GM19372 (cell line): ENCODE measurements at regions not wholly inside any gene's neighbourhood (a gene's known extent, or its start where the extent isn't known, plus 50 kb on each side); places are given as distances from the start of the nearest gene placed in this dataset.

Experiments used
- ATAC-seq: cut with Tn5 transposase; IDR thresholded peaks from one replicate; pipeline ENCODE4 v1.9.1; 2021; ENCODE audit warnings: mild to moderate bottlenecking, low read depth, moderate library complexity; ENCODE audit not compliant: unreplicated experiment

GRCh38 chr5:116672203-116672602 is 97.6 kb upstream of the SEMA6A start:
- ATAC-seq: no peak

- peak; percentile 96 for ATAC-seq
These were observed 96.7 kb upstream of the SEMA6A start for GRCh38 chr5:116671211-116671736.

- no peak for ATAC-seq
These were observed 94.8 kb upstream of the SEMA6A start for GRCh38 chr5:116669261-116670031.

DNA sequence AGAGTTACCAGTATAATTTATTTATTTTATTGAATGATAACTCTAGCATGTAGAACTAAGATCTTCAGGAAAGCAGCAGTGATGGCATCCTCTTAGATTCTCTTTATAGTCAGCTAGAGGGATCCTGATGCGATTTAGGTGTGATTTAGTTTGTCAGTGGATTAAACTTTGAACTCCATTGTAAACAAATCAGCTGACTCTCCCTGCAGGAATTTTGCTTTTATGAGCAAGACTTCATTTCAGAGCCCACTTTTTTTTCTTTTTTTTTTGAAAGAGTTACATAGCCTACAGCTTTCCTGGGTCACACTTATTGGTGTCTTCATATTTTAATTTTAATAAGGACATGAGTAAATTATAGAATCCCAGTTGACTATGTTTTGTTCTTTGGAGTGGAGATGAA is 93.8 kb upstream of the SEMA6A start:
- ATAC-seq: no peak

GRCh38 chr5:116666901-116667300 is 92.3 kb upstream of the SEMA6A start:
- ATAC-seq: no peak

GRCh38 chr5:116664988-116665387 is 90.4 kb upstream of the SEMA6A start:
- no peak for ATAC-seq

DNA sequence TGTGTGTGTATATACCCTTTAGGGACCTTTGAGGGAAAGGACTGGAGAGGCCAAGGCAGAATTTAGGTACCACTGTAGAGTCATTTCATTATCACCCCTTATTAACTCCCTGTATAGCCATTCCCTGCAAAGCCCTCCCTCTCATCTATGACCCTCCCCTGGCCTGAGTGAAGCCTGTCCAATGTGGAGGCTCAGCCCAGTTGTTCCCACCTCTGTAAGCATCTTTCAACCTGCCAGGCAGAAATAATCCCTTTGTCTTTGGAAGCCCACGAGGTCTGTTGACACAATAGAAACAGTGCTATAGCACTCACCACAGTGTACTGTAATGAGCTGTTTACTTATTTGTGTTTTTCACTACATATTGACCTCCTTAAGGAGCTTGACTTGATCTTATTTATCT is 88.5 kb upstream of the SEMA6A start:
- no peak for ATAC-seq

- no peak for ATAC-seq
These were observed 86.8 kb upstream of the SEMA6A start for GRCh38 chr5:116661419-116661818.

GRCh38 chr5:116660929-116661328 is 86.3 kb upstream of the SEMA6A start:
- no peak for ATAC-seq

GRCh38 chr5:116658830-116659229 is 84.2 kb upstream of the SEMA6A start:
- no peak for ATAC-seq

DNA sequence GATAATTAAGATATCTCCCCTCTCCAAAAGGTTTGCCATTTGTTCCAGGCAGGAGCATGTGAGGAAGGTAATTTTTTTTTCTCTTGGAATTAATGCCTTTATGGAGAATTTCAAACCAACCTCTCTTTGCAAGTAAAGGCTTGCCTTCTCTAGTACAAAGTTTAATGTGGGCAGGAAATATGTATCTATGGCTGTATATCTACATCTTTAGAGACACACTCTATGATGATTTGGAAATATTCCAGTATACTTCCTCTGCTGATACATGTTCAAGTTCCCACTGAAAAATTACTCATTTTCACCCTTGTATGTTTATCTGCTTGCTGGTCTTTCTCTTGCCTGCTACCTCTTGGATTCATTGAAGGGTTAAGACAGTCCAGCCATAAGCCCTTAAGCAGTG is 83.5 kb upstream of the SEMA6A start:
- ATAC-seq: no peak

GRCh38 chr5:116655431-116655830 is 80.8 kb upstream of the SEMA6A start:
- no peak for ATAC-seq

- ATAC-seq: no peak
These were observed 80.3 kb upstream of the SEMA6A start for GRCh38 chr5:116654925-116655324.

GRCh38 chr5:116652903-116653302 is 78.3 kb upstream of the SEMA6A start:
- ATAC-seq: no peak

GRCh38 chr5:116652196-116652729 is 77.6 kb upstream of the SEMA6A start:
- ATAC-seq: peak; percentile 54

DNA sequence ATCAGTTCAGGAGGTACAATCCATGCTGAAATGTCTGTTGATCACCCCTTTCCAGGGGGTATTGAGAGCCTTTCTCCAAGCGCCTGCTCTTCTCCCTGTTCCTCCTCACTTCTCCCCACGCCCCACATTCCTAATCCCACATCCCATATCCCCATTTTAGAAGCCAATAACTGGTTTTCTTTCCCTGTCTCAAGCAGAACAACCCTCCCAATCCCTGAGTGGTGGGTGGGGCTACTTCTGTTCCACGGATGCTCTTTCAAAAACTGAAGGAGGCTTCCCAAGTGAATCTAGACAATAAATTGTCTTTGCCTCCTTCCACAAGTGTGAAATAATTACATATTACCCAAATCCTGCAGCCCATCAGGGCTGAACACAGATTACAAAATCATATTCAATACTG is 77.0 kb upstream of the SEMA6A start:
- ATAC-seq: no peak

DNA sequence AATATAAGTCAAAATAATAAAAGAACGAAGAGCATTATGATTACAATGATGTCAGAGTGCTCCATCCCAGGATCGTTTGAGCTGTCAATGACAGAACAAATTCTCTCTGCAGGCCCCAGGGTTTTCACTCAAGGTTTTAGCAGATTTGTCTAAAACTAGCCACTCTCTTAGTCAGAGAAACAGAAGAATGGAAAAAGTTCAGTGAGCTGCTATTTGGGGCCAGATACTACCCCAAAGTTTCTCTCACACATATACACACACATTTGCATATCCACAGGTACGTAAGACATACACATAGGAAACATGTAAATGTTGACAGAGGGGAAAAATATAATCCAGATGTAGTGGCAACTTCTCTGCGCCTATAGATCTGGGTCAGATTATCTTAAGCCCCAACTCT is 76.3 kb upstream of the SEMA6A start:
- ATAC-seq: peak; percentile 72

GRCh38 chr5:116650544-116650943 is 75.9 kb upstream of the SEMA6A start:
- peak; percentile 1 for ATAC-seq

DNA sequence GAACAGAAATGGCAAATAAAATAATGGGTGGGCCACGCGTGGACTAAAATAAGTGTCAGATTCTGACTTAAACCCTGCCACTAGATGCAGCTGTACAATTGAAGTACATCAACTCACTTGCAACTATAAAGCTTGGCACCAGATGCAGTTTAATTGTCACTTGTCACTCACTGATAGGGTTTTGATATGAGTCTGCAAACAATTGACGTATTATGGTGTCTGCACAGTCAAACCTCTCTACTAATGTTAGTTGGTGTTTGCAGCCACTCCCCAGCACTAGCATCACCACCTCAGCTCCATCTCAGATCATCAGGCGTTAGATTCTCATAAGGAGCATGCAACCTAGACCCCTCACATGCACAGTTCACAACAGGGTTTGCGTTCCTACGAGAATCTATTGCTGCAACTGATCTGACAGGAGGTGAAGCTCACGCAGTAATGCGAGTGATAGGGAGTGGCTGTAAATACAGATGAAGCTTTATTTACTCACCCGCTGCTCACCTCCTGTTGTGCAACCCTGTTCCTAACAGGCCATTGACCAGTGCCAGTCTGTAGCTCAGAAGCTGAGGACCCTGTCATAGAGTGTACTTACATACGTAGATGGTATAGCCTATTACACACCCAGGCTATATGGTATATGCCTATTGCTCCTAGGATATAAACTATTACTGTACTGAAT is 72.1 kb upstream of the SEMA6A start:
- no peak for ATAC-seq

DNA sequence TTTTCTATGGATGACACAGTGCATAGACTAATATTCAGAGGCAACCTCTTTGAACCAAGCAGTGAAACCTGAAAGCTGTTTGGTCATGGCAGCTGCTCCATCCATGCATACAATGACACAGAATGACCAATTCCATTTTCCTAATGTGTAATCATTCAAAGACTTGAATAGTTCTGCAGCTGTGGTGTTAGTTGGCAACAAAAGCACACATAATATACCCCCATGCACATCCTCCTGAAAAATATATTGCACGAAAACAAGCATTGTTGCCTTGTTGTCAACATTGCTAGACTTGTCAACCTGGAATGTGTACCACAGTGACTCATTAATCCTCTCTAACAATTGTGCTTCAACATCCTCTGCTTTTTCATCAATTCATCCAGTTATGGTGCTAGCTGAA is 71.0 kb upstream of the SEMA6A start:
- ATAC-seq: no peak

DNA sequence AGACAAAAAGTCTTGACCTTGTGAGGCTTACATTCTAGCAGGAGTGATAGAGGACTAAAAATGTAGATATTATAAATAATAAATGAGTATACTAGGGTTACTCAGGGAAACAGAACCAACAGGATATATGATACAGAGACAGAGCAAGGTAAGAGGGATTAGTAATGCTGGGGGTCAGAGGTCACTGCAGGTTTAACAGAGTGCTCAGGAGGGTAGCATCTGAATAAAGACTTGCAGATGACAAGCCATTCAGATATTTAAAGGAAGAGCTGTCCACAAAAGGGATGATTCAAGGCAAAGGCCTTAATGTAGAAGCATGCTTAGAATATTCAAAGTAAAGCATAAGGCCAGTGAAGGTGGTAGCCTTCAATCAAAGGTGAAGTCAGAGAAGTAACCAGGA is 65.6 kb upstream of the SEMA6A start:
- ATAC-seq: no peak
